Type B pancreatic cell (in vitro differentiated cells): ENCODE measurements at regions not wholly inside any gene's neighbourhood (a gene's known extent, or its start where the extent isn't known, plus 50 kb on each side); places are given as distances from the start of the nearest gene placed in this dataset.

Experiments
- DNase-seq: peaks from one replicate; pipeline ENCODE4 v3.0.0; 2021; ENCODE audit warnings: mixed read lengths; ENCODE audit not compliant: unreplicated experiment; ENCODE audit errors: extremely low spot score
- H3K27ac Mint-ChIP-seq: 2 replicates; pipeline ENCODE4 v1.8.0; 2021; ENCODE audit warnings: mild to moderate bottlenecking, mixed read lengths
- H3K27me3 Mint-ChIP-seq: 2 replicates; pipeline ENCODE4 v1.8.0; 2021; ENCODE audit warnings: mixed read lengths
- H3K36me3 Mint-ChIP-seq: 2 replicates; pipeline ENCODE4 v1.8.0; 2021; ENCODE audit warnings: mixed read lengths
- H3K4me1 Mint-ChIP-seq: one replicate; pipeline ENCODE4 v1.8.0; 2021; ENCODE audit warnings: mixed read lengths; ENCODE audit not compliant: unreplicated experiment
- H3K4me3 Mint-ChIP-seq: 2 replicates; pipeline ENCODE4 v1.8.0; 2021; ENCODE audit warnings: mild to moderate bottlenecking, mixed read lengths
- H3K9me3 Mint-ChIP-seq: 2 replicates; pipeline ENCODE4 v1.8.0; 2021; ENCODE audit warnings: mixed read lengths
- CTCF ChIP-seq: fragments of 200-600 bp; sonication (generic); conservative IDR thresholded peaks from 2 replicates; pipeline ENCODE4 v1.5.0; 2021; ENCODE audit warnings: antibody characterized with exemption, mild to moderate bottlenecking

- Mint-ChIP-seq H3K27ac (no peak overlapping the region), H3K27me3 (no peaks in the 10 kb centered on the region), H3K4me3 (no peak overlapping the region), H3K36me3 (no peaks in the 10 kb centered on the region), H3K9me3 (no peaks in the 10 kb centered on the region), H3K4me1 (peaks cover 16% of the 10 kb centered on the region)
- no peak for DNase-seq
- no peak for TF ChIP-seq CTCF
Observed at GRCh38 chr21:27110956-27111355, 144.1 kb upstream of the ADAMTS5 start.

GRCh38 chr21:27108701-27109100 lies 141.8 kb upstream of the ADAMTS5 start:
- Mint-ChIP-seq H3K4me1 (peaks cover 25% of the 10 kb centered on the region), H3K36me3 (no peaks in the 10 kb centered on the region), H3K27ac (no peak overlapping the region), H3K4me3 (no peak overlapping the region), H3K9me3 (no peaks in the 10 kb centered on the region), H3K27me3 (no peaks in the 10 kb centered on the region)
- no peak for TF ChIP-seq CTCF
- no peak for DNase-seq

DNA sequence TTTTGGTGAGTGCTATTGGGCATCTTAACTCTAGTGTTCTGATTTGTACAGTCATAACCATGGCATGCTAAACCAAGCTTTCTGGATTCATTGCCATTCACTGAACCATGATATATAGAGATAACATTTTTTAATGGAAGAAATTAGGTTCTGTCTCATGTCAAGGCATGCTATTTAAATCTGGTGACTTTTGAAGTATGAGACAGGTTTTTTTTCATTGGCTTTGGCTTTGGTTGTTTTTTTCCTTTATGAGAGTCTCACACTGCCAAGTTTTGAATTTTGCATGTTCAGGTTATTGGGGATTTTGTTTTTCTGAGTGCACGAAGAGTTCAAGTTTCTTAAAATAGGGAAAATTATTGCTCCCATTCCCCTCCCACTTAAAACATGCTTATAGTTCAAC lies 141.3 kb upstream of the ADAMTS5 start:
- TF ChIP-seq CTCF, result no peak
- no peaks in the 10 kb centered on the region for H3K27me3 Mint-ChIP-seq
- no peaks in the 10 kb centered on the region for H3K36me3 Mint-ChIP-seq
- no peaks in the 10 kb centered on the region for H3K9me3 Mint-ChIP-seq
- DNase-seq, result no peak
- H3K27ac Mint-ChIP-seq, result no peak overlapping the region
- peaks cover 25% of the 10 kb centered on the region for H3K4me1 Mint-ChIP-seq
- no peak overlapping the region for H3K4me3 Mint-ChIP-seq

- TF ChIP-seq CTCF, result no peak
- Mint-ChIP-seq H3K36me3 (no peaks in the 10 kb centered on the region), H3K4me1 (peaks cover 25% of the 10 kb centered on the region), H3K9me3 (peaks cover 6% of the 10 kb centered on the region), H3K27ac (peak overlapping the region; percentile 91), H3K27me3 (no peaks in the 10 kb centered on the region), H3K4me3 (peak overlapping the region; percentile 12)
- no peak for DNase-seq
Observed at GRCh38 chr21:27104846-27105431, 138.1 kb upstream of the ADAMTS5 start.

- DNase-seq, result no peak
- Mint-ChIP-seq H3K4me1 (peaks cover 18% of the 10 kb centered on the region), H3K27ac (no peak overlapping the region), H3K9me3 (peaks cover 6% of the 10 kb centered on the region), H3K4me3 (no peak overlapping the region), H3K36me3 (no peaks in the 10 kb centered on the region), H3K27me3 (no peaks in the 10 kb centered on the region)
- TF ChIP-seq CTCF, result no peak
Observed at GRCh38 chr21:27103768-27104167, 136.9 kb upstream of the ADAMTS5 start.

DNA sequence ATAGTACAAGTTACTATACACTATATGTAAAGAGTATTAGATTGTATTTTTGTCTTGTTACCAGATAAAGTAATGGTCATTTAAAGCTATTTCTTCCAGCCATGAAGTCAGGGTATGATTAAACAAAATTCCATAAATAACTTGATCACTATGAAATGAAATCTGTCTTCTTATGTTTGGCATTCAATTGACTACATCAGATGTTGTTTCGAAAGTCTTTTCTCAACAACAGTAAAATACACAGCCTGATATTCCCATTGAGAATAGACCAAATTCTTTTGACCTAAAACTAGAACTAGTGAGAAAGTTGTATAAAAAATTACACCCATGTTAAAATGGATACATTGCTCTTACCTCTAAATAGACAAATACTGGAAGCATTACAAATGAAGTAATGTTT lies 134.6 kb upstream of the ADAMTS5 start:
- H3K27me3 Mint-ChIP-seq, result no peaks in the 10 kb centered on the region

More for the DNA sequence above, 134.6 kb upstream of the ADAMTS5 start:
- DNase-seq, result no peak
- peaks cover 6% of the 10 kb centered on the region for H3K9me3 Mint-ChIP-seq
- H3K4me3 Mint-ChIP-seq, result no peak overlapping the region
- no peak for TF ChIP-seq CTCF
- no peaks in the 10 kb centered on the region for H3K36me3 Mint-ChIP-seq
- H3K27ac Mint-ChIP-seq, result no peak overlapping the region
- peaks cover 11% of the 10 kb centered on the region for H3K4me1 Mint-ChIP-seq
